Astrocyte (in vitro differentiated cells and primary cell): ENCODE measurements at regions not wholly inside any gene's neighbourhood (a gene's known extent, or its start where the extent isn't known, plus 50 kb on each side); places are given as distances from the start of the nearest gene placed in this dataset.

Experiments
- EZH2 ChIP-seq: IDR thresholded peaks from 2 replicates; pipeline ENCODE4 v1.6.1; 2012; ENCODE audit warnings: mild to moderate bottlenecking, low read length, inconsistent platforms; ENCODE audit not compliant: insufficient read depth
- TF ChIP-seq, protein P1 (sequence below): IDR thresholded peaks from 2 replicates; pipeline ENCODE4 v1.5.1; 2011; ENCODE audit warnings: low read depth, mild to moderate bottlenecking, inconsistent platforms, low read length, moderate library complexity; ENCODE audit not compliant: insufficient read depth

DNA sequence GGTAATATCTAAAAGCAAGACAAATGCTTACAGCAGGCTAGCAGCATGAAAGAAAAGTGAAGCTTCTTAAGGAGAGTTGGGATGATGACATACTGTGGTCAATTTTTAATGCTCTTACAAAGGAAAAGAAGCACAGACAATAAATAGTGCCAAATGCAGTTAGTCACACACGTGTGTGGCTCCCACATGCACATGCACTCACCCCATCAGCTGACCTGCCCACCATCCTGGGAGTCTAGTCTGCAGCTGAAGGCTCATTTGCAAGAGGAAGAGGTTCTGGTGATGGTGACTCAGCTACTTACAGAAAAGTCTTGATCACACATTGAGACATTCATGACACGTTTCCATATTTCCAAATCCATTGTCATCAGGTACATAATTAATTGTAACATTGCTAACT lies 129.3 kb downstream of the MRPL36 start:
- TF ChIP-seq, protein P1, sequence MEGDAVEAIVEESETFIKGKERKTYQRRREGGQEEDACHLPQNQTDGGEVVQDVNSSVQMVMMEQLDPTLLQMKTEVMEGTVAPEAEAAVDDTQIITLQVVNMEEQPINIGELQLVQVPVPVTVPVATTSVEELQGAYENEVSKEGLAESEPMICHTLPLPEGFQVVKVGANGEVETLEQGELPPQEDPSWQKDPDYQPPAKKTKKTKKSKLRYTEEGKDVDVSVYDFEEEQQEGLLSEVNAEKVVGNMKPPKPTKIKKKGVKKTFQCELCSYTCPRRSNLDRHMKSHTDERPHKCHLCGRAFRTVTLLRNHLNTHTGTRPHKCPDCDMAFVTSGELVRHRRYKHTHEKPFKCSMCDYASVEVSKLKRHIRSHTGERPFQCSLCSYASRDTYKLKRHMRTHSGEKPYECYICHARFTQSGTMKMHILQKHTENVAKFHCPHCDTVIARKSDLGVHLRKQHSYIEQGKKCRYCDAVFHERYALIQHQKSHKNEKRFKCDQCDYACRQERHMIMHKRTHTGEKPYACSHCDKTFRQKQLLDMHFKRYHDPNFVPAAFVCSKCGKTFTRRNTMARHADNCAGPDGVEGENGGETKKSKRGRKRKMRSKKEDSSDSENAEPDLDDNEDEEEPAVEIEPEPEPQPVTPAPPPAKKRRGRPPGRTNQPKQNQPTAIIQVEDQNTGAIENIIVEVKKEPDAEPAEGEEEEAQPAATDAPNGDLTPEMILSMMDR: no peak
- no peak for TF ChIP-seq EZH2
